Psoas muscle (tissue), 7 donors: ENCODE measurements at regions not wholly inside any gene's neighbourhood (a gene's known extent, or its start where the extent isn't known, plus 50 kb on each side); places are given as distances from the start of the nearest gene placed in this dataset.

Source experiments
- ATAC-seq, 4 donors: fragments of 200-7000 bp; cut with Tn5 transposase; one replicate each; pipeline ENCODE4 v1.9.1; 2020; ENCODE audit warnings: moderate library complexity in 3 of 4, mild to moderate bottlenecking in 2 of 4
- DNase-seq, 2 donors: peaks; one replicate each; pipeline ENCODE4 v3.0.0-alpha.2; 2020
- H3K27ac ChIP-seq: fragments of 200-600 bp; one replicate; pipeline ENCODE4 v1.8.0; 2022
- H3K27me3 ChIP-seq, 3 donors: fragments of 200-600 bp in 1 of 3; one replicate each; pipeline versions ENCODE4 v1.6.1 to v1.8.0; 2013 to 2022; ENCODE audit warnings: low read length in 2 of 3, mild to moderate bottlenecking in 2 of 3, moderate library complexity in 1 of 3; ENCODE audit not compliant: insufficient read depth in 3 of 3
- H3K36me3 ChIP-seq, 2 donors: fragments of 200-600 bp in 1 of 2; one replicate each; pipeline versions ENCODE4 v1.6.1 to v1.8.0; 2013 to 2022; ENCODE audit warnings: low read depth in 1 of 2, mild to moderate bottlenecking in 1 of 2, moderate library complexity in 1 of 2; ENCODE audit not compliant: insufficient read depth in 1 of 2
- H3K4me1 ChIP-seq: fragments of 200-600 bp; one replicate; pipeline ENCODE4 v1.8.0; 2022
- H3K4me3 ChIP-seq: fragments of 200-600 bp; one replicate; pipeline ENCODE4 v1.8.0; 2022; ENCODE audit warnings: mild to moderate bottlenecking
- H3K9me3 ChIP-seq: fragments of 200-600 bp; one replicate; pipeline ENCODE4 v1.8.0; 2022
- CTCF ChIP-seq: fragments of 200-600 bp; IDR thresholded peaks from one replicate; pipeline ENCODE4 v1.8.0; 2022; ENCODE audit warnings: antibody characterized with exemption
- whole genome bisulfite sequencing, 3 donors: extraction: QIAGEN DNeasy Blood & Tissue Kit; methylation state at CpG; one replicate each; pipeline versions ENCODE4 v1.1.6 to v1.1.7; 2013; 5-methylcytosine and 5-hydroxymethylcytosine counted together
- intact Hi-C, 2 donors: fragments of 100-400 bp; cut with DNase I; formaldehyde crosslinking; loops; one replicate each; pipeline versions ENCODE4 v1.11.0 to v1.14.2; 2022
- donor health status: healthy with polysubstance abuse.
- donor health status: DM: no; HTN: no; CAD: no; lungs with moderate emphysema.
- donor health status: Bipolar disorder and iron deficiency.
- donor health status: healthy.
- donor health status: DM: yes; HTN: yes; CAD: no.
- donor health status: DM: no; HTN: no; CAD: no.
- donor health status: DM: yes; HTN: yes; CAD: no.

- DNase-seq (no peak), ATAC-seq (no peak)
- Histone ChIP-seq H3K27ac (no peak overlapping the region), H3K36me3 (no peaks in the 10 kb centered on the region), H3K4me1 (no peaks in the 10 kb centered on the region), H3K27me3 (no peaks in the 10 kb centered on the region), H3K4me3 (no peak overlapping the region), H3K9me3 (no peaks in the 10 kb centered on the region)
- no peak for TF ChIP-seq CTCF
- 91 to 96% (median 94%) methylated on average over 1 of the region's 1 CpG for WGBS, 3 donors
- intact Hi-C loops: no loop called here
These were observed 561.8 kb upstream of the PRMT6 start for GRCh38 chr1:106494646-106495045.

GRCh38 chr1:106498238-106498637 is 558.2 kb upstream of the PRMT6 start:
- H3K27me3 ChIP-seq: no peaks in the 10 kb centered on the region
- intact Hi-C loops: no loop called here
- 74 to 87% (median 78%) methylated on average over 1 of the region's 1 CpG for WGBS, 3 donors
- H3K27ac ChIP-seq: no peak overlapping the region
- no peaks in the 10 kb centered on the region for H3K9me3 ChIP-seq
- no peaks in the 10 kb centered on the region for H3K4me1 ChIP-seq
- no peaks in the 10 kb centered on the region for H3K36me3 ChIP-seq
- TF ChIP-seq CTCF: no peak
- no peak overlapping the region for H3K4me3 ChIP-seq
- no peak for DNase-seq
- no peak for ATAC-seq

DNA sequence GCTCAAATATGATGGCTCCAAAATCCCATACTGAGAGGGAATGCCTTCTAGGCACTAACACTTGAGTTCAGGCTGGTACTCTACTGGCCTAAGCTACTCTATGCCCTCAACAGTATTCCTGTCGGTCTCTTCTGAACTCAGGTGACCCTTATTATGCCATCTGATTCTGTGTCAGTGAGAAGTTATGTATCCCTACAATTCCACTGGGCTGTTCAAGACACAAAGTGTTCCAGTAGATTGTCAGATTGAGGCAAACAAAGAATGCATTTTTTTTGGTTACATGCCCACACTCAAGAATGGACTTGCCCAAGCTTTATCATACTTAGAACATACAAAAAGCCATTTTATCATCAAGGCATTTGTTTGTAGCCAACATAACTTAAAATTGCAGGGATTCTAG is 553.8 kb upstream of the PRMT6 start:
- intact Hi-C loops: no loop called here
- Histone ChIP-seq H3K4me3 (no peak overlapping the region), H3K36me3 (no peaks in the 10 kb centered on the region), H3K27me3 (no peaks in the 10 kb centered on the region), H3K4me1 (no peaks in the 10 kb centered on the region), H3K9me3 (no peaks in the 10 kb centered on the region), H3K27ac (no peak overlapping the region)
- DNase-seq (no peak), ATAC-seq (no peak)
- no peak for TF ChIP-seq CTCF
- 69 to 78% (median 75%) methylated on average over 1 of the region's 1 CpG for WGBS, 3 donors

DNA sequence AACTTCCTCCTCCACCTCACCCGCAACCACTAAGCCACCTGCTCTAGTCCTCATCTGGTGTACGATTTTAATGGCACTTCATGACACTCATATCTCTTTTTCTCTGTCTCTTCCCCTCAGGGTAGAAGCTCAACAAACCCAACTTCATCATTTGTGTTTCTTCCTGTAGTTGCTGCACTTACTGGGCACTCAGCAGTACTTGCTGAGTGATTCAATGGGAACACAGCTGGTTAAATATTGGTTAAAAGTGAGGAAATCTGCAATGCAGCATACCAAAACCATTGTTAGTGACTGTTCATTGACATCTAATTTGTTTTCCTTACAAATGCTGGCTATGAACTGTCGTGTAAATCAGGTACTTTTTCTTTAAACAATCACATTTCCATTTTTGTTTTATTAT is 541.1 kb upstream of the PRMT6 start:
- 42 to 75% (median 55%) methylated on average over 3 of the region's 3 CpGs for WGBS, 3 donors
- no peak overlapping the region for H3K27ac ChIP-seq
- H3K4me3 ChIP-seq: no peak overlapping the region
- H3K4me1 ChIP-seq: no peaks in the 10 kb centered on the region
- no peaks in the 10 kb centered on the region for H3K9me3 ChIP-seq
- no peaks in the 10 kb centered on the region for H3K27me3 ChIP-seq
- H3K36me3 ChIP-seq: no peaks in the 10 kb centered on the region
- no peak for DNase-seq
- ATAC-seq: no peak
- TF ChIP-seq CTCF: no peak
- intact Hi-C loops: no loop called here

- no peaks in the 10 kb centered on the region for H3K36me3 ChIP-seq
- no peaks in the 10 kb centered on the region for H3K9me3 ChIP-seq
- intact Hi-C loops: no loop called here
- WGBS, 3 donors: 79 to 85% (median 83%) methylated on average over 3 of the region's 3 CpGs
- no peak overlapping the region for H3K27ac ChIP-seq
- H3K27me3 ChIP-seq: no peaks in the 10 kb centered on the region
- no peaks in the 10 kb centered on the region for H3K4me1 ChIP-seq
- no peak for TF ChIP-seq CTCF
- DNase-seq (no peak), ATAC-seq (no peak)
- H3K4me3 ChIP-seq: no peak overlapping the region
These were observed 539.2 kb upstream of the PRMT6 start for GRCh38 chr1:106517224-106517623.
